Activated CD8-positive, alpha-beta T cell treated with anti-CD3 and anti-CD28 coated beads for 36 hours (primary cell): ENCODE measurements at regions not wholly inside any gene's neighbourhood (a gene's known extent, or its start where the extent isn't known, plus 50 kb on each side); places are given as distances from the start of the nearest gene placed in this dataset.
A peak's percentile ranks its signal among the peaks of the same experiment; 100 is the strongest.

Experiments
- ATAC-seq: fragments of 200-7000 bp; cut with Tn5 transposase; one replicate; pipeline ENCODE4 v1.10.0; 2021; ENCODE audit warnings: mild to moderate bottlenecking, moderate library complexity
- CTCF ChIA-PET: fragments of 350-600 bp; sonication (Branson Sonifier 250); formaldehyde crosslinking; loops from one replicate; lab custom pipeline; 2021; ENCODE audit warnings: antibody characterized with exemption; lab: Charles Lee
- POLR2A ChIA-PET: fragments of 350-600 bp; sonication (Branson Sonifier 250); formaldehyde crosslinking; loops from one replicate; lab custom pipeline; 2021; ENCODE audit warnings: antibody characterized with exemption; lab: Charles Lee
- DNase-seq: peaks from one replicate; pipeline ENCODE4 v3.0.0-alpha.2; 2020
- H3K27ac Mint-ChIP-seq: one replicate; pipeline ENCODE4 v1.8.0; 2021; ENCODE audit warnings: mild to moderate bottlenecking, mixed read lengths
- H3K27me3 Mint-ChIP-seq: one replicate; pipeline ENCODE4 v1.8.0; 2021; ENCODE audit warnings: mixed read lengths
- H3K36me3 Mint-ChIP-seq: one replicate; pipeline ENCODE4 v1.8.0; 2021; ENCODE audit warnings: low read depth, mixed read lengths
- H3K4me1 Mint-ChIP-seq: one replicate; pipeline ENCODE4 v1.8.0; 2021; ENCODE audit warnings: low read depth, mixed read lengths
- H3K4me3 Mint-ChIP-seq: one replicate; pipeline ENCODE4 v1.8.0; 2021; ENCODE audit warnings: mild to moderate bottlenecking, moderate library complexity, mixed read lengths
- H3K9me3 Mint-ChIP-seq: one replicate; pipeline ENCODE4 v1.8.0; 2021; ENCODE audit warnings: mixed read lengths
- intact Hi-C: fragments of 100-400 bp; cut with micrococcal nuclease; formaldehyde crosslinking; loops from one replicate; pipeline ENCODE4 v1.10.0; 2022
- TF ChIP-seq, protein P1 (sequence below): fragments of 200-600 bp; IDR thresholded peaks from one replicate; pipeline ENCODE4 v1.8.0; 2022; ENCODE audit warnings: antibody characterized with exemption, mild to moderate bottlenecking

DNA sequence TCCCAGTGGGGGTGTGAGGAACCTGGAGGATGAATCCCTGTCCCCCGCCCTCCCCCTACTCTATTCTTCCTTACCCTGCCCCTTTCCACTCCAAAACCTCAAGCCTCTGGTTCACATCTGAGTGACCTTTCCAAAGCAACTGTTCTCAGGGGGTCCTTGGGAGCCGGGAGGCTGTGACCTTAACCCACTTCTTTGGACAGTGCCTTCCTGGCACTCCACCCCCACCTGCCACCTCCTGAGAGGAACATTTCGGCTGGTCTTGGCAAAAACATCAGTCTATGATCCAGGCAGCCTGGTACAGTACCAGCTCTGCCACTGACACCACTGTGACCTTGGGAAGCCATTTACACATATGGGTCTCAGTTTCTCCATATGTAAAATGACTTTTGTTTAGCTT lies 121.7 kb downstream of the MRPL14 start:
- TF ChIP-seq, protein P1, sequence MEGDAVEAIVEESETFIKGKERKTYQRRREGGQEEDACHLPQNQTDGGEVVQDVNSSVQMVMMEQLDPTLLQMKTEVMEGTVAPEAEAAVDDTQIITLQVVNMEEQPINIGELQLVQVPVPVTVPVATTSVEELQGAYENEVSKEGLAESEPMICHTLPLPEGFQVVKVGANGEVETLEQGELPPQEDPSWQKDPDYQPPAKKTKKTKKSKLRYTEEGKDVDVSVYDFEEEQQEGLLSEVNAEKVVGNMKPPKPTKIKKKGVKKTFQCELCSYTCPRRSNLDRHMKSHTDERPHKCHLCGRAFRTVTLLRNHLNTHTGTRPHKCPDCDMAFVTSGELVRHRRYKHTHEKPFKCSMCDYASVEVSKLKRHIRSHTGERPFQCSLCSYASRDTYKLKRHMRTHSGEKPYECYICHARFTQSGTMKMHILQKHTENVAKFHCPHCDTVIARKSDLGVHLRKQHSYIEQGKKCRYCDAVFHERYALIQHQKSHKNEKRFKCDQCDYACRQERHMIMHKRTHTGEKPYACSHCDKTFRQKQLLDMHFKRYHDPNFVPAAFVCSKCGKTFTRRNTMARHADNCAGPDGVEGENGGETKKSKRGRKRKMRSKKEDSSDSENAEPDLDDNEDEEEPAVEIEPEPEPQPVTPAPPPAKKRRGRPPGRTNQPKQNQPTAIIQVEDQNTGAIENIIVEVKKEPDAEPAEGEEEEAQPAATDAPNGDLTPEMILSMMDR, result no peak
- DNase-seq, result no peak
- intact Hi-C loops, result no loop called here
- H3K4me1 Mint-ChIP-seq, result peaks cover 24% of the 10 kb centered on the region
- ATAC-seq, result no peak
- no peak overlapping the region for H3K27ac Mint-ChIP-seq
- ChIA-PET POLR2A (interaction anchor here (1.0 to 1.6 kb wide), 2 partner anchors 14 to 236 kb away, joined by 3 to 4 read pairs; no protein-coding TSS in a partner anchor), CTCF (interaction anchor here (1.2 to 2.2 kb wide), 3 partner anchors 26 to 235 kb away, joined by 3 to 12 read pairs (median 5); partner anchors contain the start of gene VEGFA)
- H3K27me3 Mint-ChIP-seq, result peaks cover 28% of the 10 kb centered on the region
- no peak overlapping the region for H3K4me3 Mint-ChIP-seq
- peaks cover 6% of the 10 kb centered on the region for H3K36me3 Mint-ChIP-seq
- H3K9me3 Mint-ChIP-seq, result no peaks in the 10 kb centered on the region

DNA sequence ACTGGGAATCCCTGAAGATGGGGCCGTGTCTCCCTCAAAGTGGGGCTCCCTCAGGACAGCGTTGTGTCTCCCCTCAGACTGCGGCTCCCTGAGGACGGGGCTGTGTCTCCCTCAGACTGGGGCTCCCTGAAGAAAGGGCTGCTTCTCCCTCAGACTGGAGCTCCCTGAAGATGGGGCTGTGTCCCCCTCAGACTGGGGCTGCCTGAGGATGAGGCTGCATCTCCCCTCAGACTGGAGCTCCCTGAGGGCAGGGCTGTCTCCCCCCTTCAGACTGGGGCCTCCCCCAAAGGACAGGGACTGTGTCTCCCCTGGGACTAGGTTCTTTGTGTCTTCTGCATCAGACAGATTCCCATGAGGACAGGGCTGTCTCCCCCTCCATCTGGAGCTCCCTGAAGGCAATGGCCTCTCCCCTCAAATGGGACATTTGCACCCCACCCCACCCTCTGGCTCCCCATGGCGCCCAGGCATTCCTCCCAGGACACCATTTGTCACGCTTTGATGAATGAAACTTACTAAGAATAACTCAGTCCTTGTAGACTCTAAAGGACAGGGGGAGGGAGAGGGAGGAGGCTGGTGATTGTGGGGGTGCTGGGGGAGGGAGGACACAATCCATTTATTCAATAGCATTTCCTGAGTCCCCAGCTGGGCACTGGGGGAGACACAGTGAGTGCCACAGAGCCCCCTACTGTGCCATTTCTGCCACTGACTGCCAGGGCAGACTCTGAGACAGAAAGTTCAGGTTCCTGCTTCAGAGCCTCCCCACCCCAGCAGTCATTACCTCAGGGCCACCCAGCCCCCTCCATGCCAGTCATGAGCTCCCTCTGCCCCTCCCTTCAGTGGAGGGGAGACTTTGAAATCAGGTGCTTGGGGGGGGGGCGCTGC lies 122.4 kb downstream of the MRPL14 start:
- intact Hi-C loops, result no loop called here
- Mint-ChIP-seq H3K27me3 (peaks cover 30% of the 10 kb centered on the region), H3K27ac (no peak overlapping the region), H3K9me3 (no peaks in the 10 kb centered on the region), H3K4me3 (no peak overlapping the region), H3K36me3 (peaks cover 8% of the 10 kb centered on the region), H3K4me1 (peaks cover 30% of the 10 kb centered on the region)
- ChIA-PET POLR2A (interaction anchor here (1.1 kb wide), 1 partner anchor 243 kb away, joined by 3 read pairs; no protein-coding TSS in a partner anchor), CTCF (interaction anchor here (1.2 to 2.2 kb wide), 3 partner anchors 27 to 235 kb away, joined by 3 to 12 read pairs (median 5); partner anchors contain the start of gene VEGFA)
- ATAC-seq, result no peak
- TF ChIP-seq, protein P1, result no peak
- peak; percentile 61 for DNase-seq

DNA sequence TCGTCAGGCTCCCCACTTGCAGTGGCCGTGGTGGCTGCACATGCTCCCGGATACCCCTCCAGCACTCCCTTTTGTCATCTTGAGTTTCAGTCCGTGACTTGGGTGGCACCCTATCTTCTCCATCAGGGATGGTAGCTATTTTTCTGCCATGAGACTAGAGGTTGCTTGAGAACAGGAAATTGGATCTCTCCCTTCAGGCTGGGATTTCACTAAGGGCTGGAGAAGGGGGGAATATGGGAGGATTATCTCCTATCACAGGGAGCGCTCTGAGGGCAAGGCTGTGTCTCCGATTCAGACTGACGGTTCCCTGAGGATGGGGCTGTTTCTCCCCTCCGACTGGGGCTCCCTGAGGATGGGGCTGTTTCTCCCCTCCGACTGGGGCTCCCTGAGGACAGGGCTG lies 123.1 kb downstream of the MRPL14 start:
- Mint-ChIP-seq H3K4me1 (peaks cover 34% of the 10 kb centered on the region), H3K36me3 (peaks cover 8% of the 10 kb centered on the region), H3K27me3 (peaks cover 34% of the 10 kb centered on the region), H3K9me3 (no peaks in the 10 kb centered on the region), H3K4me3 (peak overlapping the region; percentile 10), H3K27ac (no peak overlapping the region)
- ChIA-PET CTCF (interaction anchor here (1.0 to 2.2 kb wide), 4 partner anchors 74 to 280 kb away, joined by 3 to 12 read pairs (median 4); partner anchors contain the start of gene VEGFA), POLR2A (interaction anchor here (1.1 kb wide), 2 partner anchors 12 to 244 kb away, joined by 3 read pairs; no protein-coding TSS in a partner anchor)
- TF ChIP-seq, protein P1, result no peak
- intact Hi-C loops, result no loop called here
- ATAC-seq, result no peak
- no peak for DNase-seq

DNA sequence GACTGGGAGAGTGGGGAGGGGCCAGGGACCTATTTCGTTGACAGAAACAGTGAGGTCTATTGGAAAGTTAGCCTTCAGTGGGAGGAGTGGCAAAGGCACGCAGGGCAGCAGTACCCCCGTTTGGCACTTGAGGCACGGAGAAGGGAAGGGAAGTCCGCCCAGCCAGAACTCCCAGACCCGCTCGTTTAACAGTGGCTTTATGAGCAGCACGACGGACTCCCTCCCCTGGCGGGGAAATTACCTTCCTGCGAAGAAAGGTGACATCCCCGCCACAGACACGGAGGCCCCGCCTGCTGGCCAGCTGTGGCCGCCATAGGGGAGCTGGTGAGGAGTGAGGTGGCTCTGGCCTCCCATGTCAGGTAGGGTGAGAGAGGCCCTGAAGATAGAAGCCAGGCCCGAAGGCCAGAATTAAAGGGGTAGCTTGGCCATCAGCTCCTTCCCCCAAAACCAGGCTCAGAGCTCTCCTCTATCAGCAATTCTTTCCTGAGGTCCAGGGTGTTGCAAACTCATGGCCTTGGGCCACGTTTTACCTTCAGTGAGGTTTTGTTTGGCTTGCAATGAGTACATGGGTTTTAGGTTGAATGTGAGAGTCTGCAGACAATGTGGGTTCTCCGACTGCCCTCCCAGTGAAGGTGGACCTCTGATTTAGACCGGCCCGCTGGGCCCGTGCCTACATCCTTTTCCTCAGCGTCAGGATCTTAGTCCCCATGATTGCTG lies 123.7 kb downstream of the MRPL14 start:
- Mint-ChIP-seq H3K4me1 (peaks cover 34% of the 10 kb centered on the region), H3K4me3 (peak overlapping the region; percentile 95), H3K27ac (no peak overlapping the region), H3K27me3 (peaks cover 34% of the 10 kb centered on the region), H3K36me3 (peaks cover 8% of the 10 kb centered on the region), H3K9me3 (no peaks in the 10 kb centered on the region)
- ATAC-seq, result no peak
- intact Hi-C loops, result no loop called here
- POLR2A ChIA-PET, result interaction anchor here (0.7 to 1.2 kb wide), 3 partner anchors 12 to 138 kb away, joined by 3 to 4 read pairs (median 3); no protein-coding TSS in a partner anchor
- CTCF ChIA-PET, result interaction anchor here (1.0 to 1.6 kb wide), 3 partner anchors 75 to 279 kb away, joined by 3 to 5 read pairs (median 4); no protein-coding TSS in a partner anchor
- TF ChIP-seq, protein P1, result no peak
- DNase-seq, result peak; percentile 58
